ENCODE measurements at regions not wholly inside any gene's neighbourhood (a gene's known extent, or its start where the extent isn't known, plus 50 kb on each side); places are given as distances from the start of the nearest gene placed in this dataset.

GRCh38 chr6:12363651-12364381 is 73.7 kb downstream of the EDN1 start:
- intact Hi-C loops (cut with micrococcal nuclease): no loop called here
- Histone ChIP-seq H3K9me3 (replicated peaks) (no peaks in the 10 kb centered on the region), H3K27me3 (ENCODE audit: low read depth) (no peaks in the 10 kb centered on the region), H3K27ac (replicated peaks) (no peak overlapping the region), H3K4me1 (peaks cover 7% of the 10 kb centered on the region), H3K4me3 (no peak overlapping the region), H3K36me3 (no peaks in the 10 kb centered on the region)
- TF ChIP-seq, protein P1, sequence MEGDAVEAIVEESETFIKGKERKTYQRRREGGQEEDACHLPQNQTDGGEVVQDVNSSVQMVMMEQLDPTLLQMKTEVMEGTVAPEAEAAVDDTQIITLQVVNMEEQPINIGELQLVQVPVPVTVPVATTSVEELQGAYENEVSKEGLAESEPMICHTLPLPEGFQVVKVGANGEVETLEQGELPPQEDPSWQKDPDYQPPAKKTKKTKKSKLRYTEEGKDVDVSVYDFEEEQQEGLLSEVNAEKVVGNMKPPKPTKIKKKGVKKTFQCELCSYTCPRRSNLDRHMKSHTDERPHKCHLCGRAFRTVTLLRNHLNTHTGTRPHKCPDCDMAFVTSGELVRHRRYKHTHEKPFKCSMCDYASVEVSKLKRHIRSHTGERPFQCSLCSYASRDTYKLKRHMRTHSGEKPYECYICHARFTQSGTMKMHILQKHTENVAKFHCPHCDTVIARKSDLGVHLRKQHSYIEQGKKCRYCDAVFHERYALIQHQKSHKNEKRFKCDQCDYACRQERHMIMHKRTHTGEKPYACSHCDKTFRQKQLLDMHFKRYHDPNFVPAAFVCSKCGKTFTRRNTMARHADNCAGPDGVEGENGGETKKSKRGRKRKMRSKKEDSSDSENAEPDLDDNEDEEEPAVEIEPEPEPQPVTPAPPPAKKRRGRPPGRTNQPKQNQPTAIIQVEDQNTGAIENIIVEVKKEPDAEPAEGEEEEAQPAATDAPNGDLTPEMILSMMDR (IDR thresholded peaks at IDR 0.05; ENCODE audit: borderline replicate concordance): no peak
- no peak for DNase-seq

DNA sequence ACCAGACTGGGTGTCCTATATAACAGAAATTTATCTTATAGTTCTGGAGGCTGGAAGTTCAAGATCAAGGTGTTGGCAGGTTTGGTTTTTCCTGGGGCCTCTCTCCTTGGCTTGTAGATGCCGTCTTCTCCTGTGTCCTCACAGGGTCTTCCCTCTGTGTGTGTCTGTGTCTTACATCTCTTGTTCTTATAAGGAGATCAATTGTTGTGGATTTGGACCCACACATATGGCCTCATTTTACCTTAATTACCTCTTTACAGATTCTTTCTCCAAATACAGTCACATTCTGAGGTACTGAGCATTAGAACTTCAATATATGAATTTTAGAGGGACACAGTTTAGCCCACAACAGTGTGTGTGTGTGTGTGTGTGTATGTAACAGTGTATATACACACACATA is 74.5 kb downstream of the EDN1 start:
- no peak overlapping the region for H3K27ac ChIP-seq (replicated peaks)
- intact Hi-C loops (cut with micrococcal nuclease): no loop called here
- DNase-seq: no peak

DNA sequence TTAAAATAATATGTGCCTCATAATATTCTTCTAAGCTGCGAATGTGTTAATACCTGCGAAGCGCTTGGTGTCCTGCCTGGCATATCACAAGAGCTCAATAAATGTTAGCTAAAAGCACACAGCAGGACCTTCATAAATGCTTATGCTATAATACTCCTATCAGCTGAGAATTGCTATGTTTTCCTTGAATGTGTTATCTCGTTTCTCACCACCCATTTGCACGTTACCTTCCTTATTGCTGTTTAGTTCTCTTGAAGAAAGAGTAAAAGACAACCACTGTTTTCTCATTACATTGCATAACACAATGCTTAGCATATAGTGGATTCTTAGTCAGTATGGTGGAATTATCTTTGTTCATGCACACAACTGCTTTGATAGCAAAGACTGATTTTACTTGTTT is 76.6 kb downstream of the EDN1 start:
- Histone ChIP-seq H3K36me3 (no peaks in the 10 kb centered on the region), H3K27me3 (ENCODE audit: low read depth) (no peaks in the 10 kb centered on the region), H3K9me3 (replicated peaks) (no peaks in the 10 kb centered on the region), H3K4me1 (peaks cover 22% of the 10 kb centered on the region), H3K4me3 (no peak overlapping the region), H3K27ac (replicated peaks) (no peak overlapping the region)
- intact Hi-C loops (cut with micrococcal nuclease): no loop called here
- DNase-seq: no peak
- TF ChIP-seq, protein P1 (IDR thresholded peaks at IDR 0.05; ENCODE audit: borderline replicate concordance): no peak

More for the DNA sequence above, 74.5 kb downstream of the EDN1 start:
- TF ChIP-seq, protein P1 (IDR thresholded peaks at IDR 0.05; ENCODE audit: borderline replicate concordance): no peak
- H3K4me3 ChIP-seq: no peak overlapping the region
- H3K4me1 ChIP-seq: peaks cover 7% of the 10 kb centered on the region
- no peaks in the 10 kb centered on the region for H3K9me3 ChIP-seq (replicated peaks)
- no peaks in the 10 kb centered on the region for H3K27me3 ChIP-seq (ENCODE audit: low read depth)
- no peaks in the 10 kb centered on the region for H3K36me3 ChIP-seq

- DNase-seq: no peak
- TF ChIP-seq, protein P1 (IDR thresholded peaks at IDR 0.05; ENCODE audit: borderline replicate concordance): no peak
- no peak overlapping the region for H3K27ac ChIP-seq (replicated peaks)
- H3K9me3 ChIP-seq (replicated peaks): no peaks in the 10 kb centered on the region
- no peaks in the 10 kb centered on the region for H3K27me3 ChIP-seq (ENCODE audit: low read depth)
- intact Hi-C loops (cut with micrococcal nuclease): no loop called here
- no peaks in the 10 kb centered on the region for H3K36me3 ChIP-seq
- no peak overlapping the region for H3K4me3 ChIP-seq
- peaks cover 22% of the 10 kb centered on the region for H3K4me1 ChIP-seq
Measured at GRCh38 chr6:12367412-12367811, 77.3 kb downstream of the EDN1 start.

- no peak for DNase-seq
- H3K4me1 ChIP-seq: peaks cover 22% of the 10 kb centered on the region
- no peaks in the 10 kb centered on the region for H3K27me3 ChIP-seq (ENCODE audit: low read depth)
- H3K9me3 ChIP-seq (replicated peaks): no peaks in the 10 kb centered on the region
- H3K27ac ChIP-seq (replicated peaks): no peak overlapping the region
- intact Hi-C loops (cut with micrococcal nuclease): no loop called here
- TF ChIP-seq, protein P1 (IDR thresholded peaks at IDR 0.05; ENCODE audit: borderline replicate concordance): no peak
- no peak overlapping the region for H3K4me3 ChIP-seq
- H3K36me3 ChIP-seq: no peaks in the 10 kb centered on the region
Measured at GRCh38 chr6:12369355-12369754, 79.2 kb downstream of the EDN1 start.

Measured in left ventricle myocardium inferior (tissue), 1 donor.